ENCODE measurements at regions not wholly inside any gene's neighbourhood (a gene's known extent, or its start where the extent isn't known, plus 50 kb on each side); places are given as distances from the start of the nearest gene placed in this dataset.

GRCh38 chr11:130644187-130644586, 195.7 kb downstream of the ADAMTS15 start:
- TF ChIP-seq, protein P1, sequence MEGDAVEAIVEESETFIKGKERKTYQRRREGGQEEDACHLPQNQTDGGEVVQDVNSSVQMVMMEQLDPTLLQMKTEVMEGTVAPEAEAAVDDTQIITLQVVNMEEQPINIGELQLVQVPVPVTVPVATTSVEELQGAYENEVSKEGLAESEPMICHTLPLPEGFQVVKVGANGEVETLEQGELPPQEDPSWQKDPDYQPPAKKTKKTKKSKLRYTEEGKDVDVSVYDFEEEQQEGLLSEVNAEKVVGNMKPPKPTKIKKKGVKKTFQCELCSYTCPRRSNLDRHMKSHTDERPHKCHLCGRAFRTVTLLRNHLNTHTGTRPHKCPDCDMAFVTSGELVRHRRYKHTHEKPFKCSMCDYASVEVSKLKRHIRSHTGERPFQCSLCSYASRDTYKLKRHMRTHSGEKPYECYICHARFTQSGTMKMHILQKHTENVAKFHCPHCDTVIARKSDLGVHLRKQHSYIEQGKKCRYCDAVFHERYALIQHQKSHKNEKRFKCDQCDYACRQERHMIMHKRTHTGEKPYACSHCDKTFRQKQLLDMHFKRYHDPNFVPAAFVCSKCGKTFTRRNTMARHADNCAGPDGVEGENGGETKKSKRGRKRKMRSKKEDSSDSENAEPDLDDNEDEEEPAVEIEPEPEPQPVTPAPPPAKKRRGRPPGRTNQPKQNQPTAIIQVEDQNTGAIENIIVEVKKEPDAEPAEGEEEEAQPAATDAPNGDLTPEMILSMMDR (IDR thresholded peaks at IDR 0.05) = no peak
- no peak for TF ChIP-seq POLR2A (IDR thresholded peaks at IDR 0.05)
- TF ChIP-seq EP300 (IDR thresholded peaks at IDR 0.05) = no peak
